B cell (primary cell): ENCODE measurements at regions not wholly inside any gene's neighbourhood (a gene's known extent, or its start where the extent isn't known, plus 50 kb on each side); places are given as distances from the start of the nearest gene placed in this dataset.

Experiments used
- ATAC-seq: fragments of 200-7000 bp; cut with Tn5 transposase; one replicate; pipeline ENCODE4 v1.10.0; 2021; ENCODE audit warnings: low read depth, mild to moderate bottlenecking, moderate number of reproducible peaks, moderate library complexity
- CTCF ChIA-PET: fragments of 350-600 bp; sonication (Branson Sonifier 250); formaldehyde crosslinking; loops from one replicate; lab custom pipeline; 2021; ENCODE audit warnings: antibody characterized with exemption, inconsistent platforms; lab: Charles Lee
- POLR2A ChIA-PET: fragments of 350-600 bp; sonication (Branson Sonifier 250); formaldehyde crosslinking; loops from one replicate; lab custom pipeline; 2021; ENCODE audit warnings: antibody characterized with exemption; lab: Charles Lee
- DNase-seq: peaks from one replicate; pipeline ENCODE4 v3.0.0; 2013
- H2AFZ ChIP-seq: 2 replicates; pipeline ENCODE4 v1.6.1; 2012; ENCODE audit warnings: mild to moderate bottlenecking, low read depth, low read length; ENCODE audit not compliant: insufficient read depth, poor library complexity, severe bottlenecking
- H3K27ac ChIP-seq, 2 donors: 1 replicate in 1 of 2; 2 replicates in 1 of 2; pipeline ENCODE4 v1.5.1; 2012 to 2013; ENCODE audit warnings: low read length in 2 of 2, mild to moderate bottlenecking in 2 of 2, moderate library complexity in 1 of 2
- H3K27me3 ChIP-seq, 4 experiments: fragments of 200-600 bp in 1 of 4; sonication (generic) in 1 of 4; replicated peaks in 1 of 4; 1 replicate in 2 of 4; 2 replicates in 2 of 4; pipeline versions ENCODE4 v1.6.1 to v1.7.0; 2013 to 2016; ENCODE audit warnings: low read length in 3 of 4, mild to moderate bottlenecking in 2 of 4, mixed read lengths in 1 of 4, moderate library complexity in 1 of 4; ENCODE audit not compliant: insufficient read depth in 4 of 4, control insufficient read depth in 3 of 4; ENCODE audit errors: control extremely low read depth in 1 of 4
- H3K36me3 ChIP-seq, 2 experiments: replicated peaks in 1 of 2; 1 replicate in 1 of 2; 2 replicates in 1 of 2; pipeline versions ENCODE4 v1.6.1 to v1.7.1; 2013; ENCODE audit warnings: low read length in 1 of 2; ENCODE audit not compliant: insufficient read depth in 2 of 2, control insufficient read depth in 1 of 2; ENCODE audit errors: control extremely low read depth in 1 of 2, extremely low read depth in 1 of 2
- H3K4me1 ChIP-seq, 2 donors: fragments of 200-600 bp in 1 of 2; sonication (generic) in 1 of 2; 1 replicate in 1 of 2; 2 replicates in 1 of 2; pipeline versions ENCODE4 v1.5.1 to v1.6.1; 2013 to 2017; ENCODE audit warnings: low read length in 2 of 2; ENCODE audit not compliant: control insufficient read depth in 2 of 2, insufficient read depth in 2 of 2
- H3K4me2 ChIP-seq: replicated peaks from 2 replicates; pipeline ENCODE3; 2012; ENCODE audit warnings: mild to moderate bottlenecking, low read depth, low read length; ENCODE audit not compliant: poor library complexity, severe bottlenecking
- H3K4me3 ChIP-seq, 5 experiments: fragments of 200-600 bp in 1 of 5; sonication (generic) in 1 of 5; 1 replicate in 3 of 5; 2 replicates in 2 of 5; pipeline versions ENCODE4 v1.5.1 to v1.7.0; 2011 to 2016; ENCODE audit warnings: low read length in 4 of 5, mild to moderate bottlenecking in 4 of 5, low read depth in 2 of 5, control low read depth in 1 of 5, moderate library complexity in 1 of 5; ENCODE audit not compliant: insufficient read depth in 1 of 5; ENCODE audit errors: control extremely low read depth in 1 of 5, extremely low read depth in 1 of 5
- H3K79me2 ChIP-seq: fragments of 200-600 bp; sonication (generic); one replicate; pipeline ENCODE4 v1.6.0; 2016; ENCODE audit warnings: low read length; ENCODE audit not compliant: control insufficient read depth, insufficient read depth
- H3K9ac ChIP-seq: fragments of 200-600 bp; sonication (generic); 2 replicates; pipeline ENCODE4 v1.6.1; 2017; ENCODE audit warnings: mild to moderate bottlenecking, low read length, moderate library complexity
- H3K9me3 ChIP-seq, 3 donors: one replicate each; pipeline versions ENCODE4 v1.6.1 to v1.7.1; 2013; ENCODE audit warnings: low read length in 2 of 3; ENCODE audit not compliant: control insufficient read depth in 2 of 3, insufficient read depth in 1 of 3; ENCODE audit errors: control extremely low read depth in 1 of 3
- H4K20me1 ChIP-seq: 2 replicates; pipeline ENCODE4 v1.6.0; 2012; ENCODE audit warnings: mild to moderate bottlenecking, low read length; ENCODE audit not compliant: insufficient read depth, control insufficient read depth, poor library complexity, severe bottlenecking
- H3K27ac Mint-ChIP-seq: one replicate; pipeline ENCODE4 v1.8.0; 2021; ENCODE audit warnings: mixed read lengths
- H3K27me3 Mint-ChIP-seq: one replicate; pipeline ENCODE4 v1.8.0; 2021; ENCODE audit warnings: mixed read lengths
- H3K4me1 Mint-ChIP-seq: one replicate; pipeline ENCODE4 v1.8.0; 2021; ENCODE audit warnings: mixed read lengths
- H3K4me3 Mint-ChIP-seq: one replicate; pipeline ENCODE4 v1.8.0; 2021; ENCODE audit warnings: mixed read lengths
- H3K9me3 Mint-ChIP-seq: one replicate; pipeline ENCODE4 v1.8.0; 2022; ENCODE audit warnings: mixed read lengths; ENCODE audit not compliant: insufficient read depth
- EZH2 ChIP-seq: IDR thresholded peaks from 2 replicates; pipeline ENCODE4 v1.6.1; 2012; ENCODE audit warnings: borderline replicate concordance, low read depth, mild to moderate bottlenecking, moderate library complexity, low read length; ENCODE audit not compliant: insufficient read depth, poor library complexity, severe bottlenecking
- WGBS: methylation state at CpG from one replicate; pipeline ENCODE4 v1.1.5; 2013; ENCODE audit warnings: missing lambda C conversion rate; ENCODE audit not compliant: insufficient coverage; 5-methylcytosine and 5-hydroxymethylcytosine counted together
- intact Hi-C: fragments of 100-400 bp; cut with micrococcal nuclease; formaldehyde crosslinking; loops from one replicate; pipeline ENCODE4 v1.10.0; 2022
- TF ChIP-seq, protein P1 (sequence below): fragments of 200-600 bp; IDR thresholded peaks from one replicate; pipeline ENCODE4 v1.8.0; 2022; ENCODE audit warnings: antibody characterized with exemption, mild to moderate bottlenecking

DNA sequence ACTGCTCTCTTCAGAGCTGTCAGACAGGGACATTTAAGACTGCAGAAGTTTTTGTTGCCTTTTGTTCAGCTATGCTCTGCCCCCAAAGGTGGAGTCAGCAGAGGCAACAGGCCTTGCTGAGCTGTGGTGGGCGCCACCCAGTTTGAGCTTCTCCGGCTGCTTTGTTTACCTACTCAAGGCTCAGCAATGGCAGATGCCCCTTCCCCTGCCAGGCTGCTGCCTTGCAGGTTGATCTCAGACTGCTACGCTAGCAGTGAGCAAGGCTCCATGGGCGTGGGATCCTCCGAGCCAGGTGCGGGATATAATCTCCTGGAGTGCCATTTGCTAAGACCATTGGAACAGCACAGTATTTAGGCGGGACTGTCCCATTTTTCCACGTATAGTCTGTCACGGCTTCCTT is 371.4 kb upstream of the AMOT start:
- CTCF ChIA-PET, result no interaction called here
- Mint-ChIP-seq H3K27ac (no peak overlapping the region), H3K4me3 (no peak overlapping the region), H3K27me3 (no peaks in the 10 kb centered on the region), H3K4me1 (no peaks in the 10 kb centered on the region), H3K9me3 (no peaks in the 10 kb centered on the region)
- peaks cover 0 to 7% (median 0%) of the 10 kb centered on the region in 3 donors for H3K9me3 ChIP-seq
- no peak overlapping the region for H3K4me3 ChIP-seq
- H3K79me2 ChIP-seq, result no peaks in the 10 kb centered on the region
- TF ChIP-seq, protein P1, sequence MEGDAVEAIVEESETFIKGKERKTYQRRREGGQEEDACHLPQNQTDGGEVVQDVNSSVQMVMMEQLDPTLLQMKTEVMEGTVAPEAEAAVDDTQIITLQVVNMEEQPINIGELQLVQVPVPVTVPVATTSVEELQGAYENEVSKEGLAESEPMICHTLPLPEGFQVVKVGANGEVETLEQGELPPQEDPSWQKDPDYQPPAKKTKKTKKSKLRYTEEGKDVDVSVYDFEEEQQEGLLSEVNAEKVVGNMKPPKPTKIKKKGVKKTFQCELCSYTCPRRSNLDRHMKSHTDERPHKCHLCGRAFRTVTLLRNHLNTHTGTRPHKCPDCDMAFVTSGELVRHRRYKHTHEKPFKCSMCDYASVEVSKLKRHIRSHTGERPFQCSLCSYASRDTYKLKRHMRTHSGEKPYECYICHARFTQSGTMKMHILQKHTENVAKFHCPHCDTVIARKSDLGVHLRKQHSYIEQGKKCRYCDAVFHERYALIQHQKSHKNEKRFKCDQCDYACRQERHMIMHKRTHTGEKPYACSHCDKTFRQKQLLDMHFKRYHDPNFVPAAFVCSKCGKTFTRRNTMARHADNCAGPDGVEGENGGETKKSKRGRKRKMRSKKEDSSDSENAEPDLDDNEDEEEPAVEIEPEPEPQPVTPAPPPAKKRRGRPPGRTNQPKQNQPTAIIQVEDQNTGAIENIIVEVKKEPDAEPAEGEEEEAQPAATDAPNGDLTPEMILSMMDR, result no peak
- no peak for TF ChIP-seq EZH2
- H2AFZ ChIP-seq, result no peak overlapping the region
- intact Hi-C loops, result no loop called here
- DNase-seq (no peak), ATAC-seq (no peak)
- H3K4me1 ChIP-seq, result no peaks in the 10 kb centered on the region
- WGBS, result 84% methylated on average over 6 of the region's 9 CpGs
- H3K36me3 ChIP-seq, result no peaks in the 10 kb centered on the region
- H3K4me2 ChIP-seq, result no peak overlapping the region
- H3K27ac ChIP-seq, result no peak overlapping the region
- no peak overlapping the region for H3K9ac ChIP-seq
- H3K27me3 ChIP-seq, result no peaks in the 10 kb centered on the region
- POLR2A ChIA-PET, result no interaction called here
- H4K20me1 ChIP-seq, result no peaks in the 10 kb centered on the region

DNA sequence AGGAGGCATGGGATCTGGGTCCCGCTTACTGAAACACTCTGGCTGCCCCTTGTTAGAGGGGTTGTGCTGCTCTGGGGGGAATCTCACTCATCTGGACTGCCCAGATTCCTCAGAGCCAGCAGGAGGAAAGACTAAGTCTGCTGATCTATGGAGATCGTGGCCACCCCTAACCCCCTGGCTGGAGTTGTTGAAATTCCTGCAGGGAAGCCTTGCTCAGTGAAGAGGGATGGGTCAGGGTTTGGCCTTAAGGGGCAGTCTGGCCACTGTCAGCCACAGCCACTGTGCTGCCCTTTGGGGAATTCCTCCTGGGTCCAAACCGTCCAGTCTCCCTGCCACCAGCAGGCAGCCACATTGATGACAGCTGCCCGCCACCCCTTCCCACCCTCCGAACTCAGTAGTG is 362.0 kb upstream of the AMOT start:
- Mint-ChIP-seq H3K27ac (no peak overlapping the region), H3K9me3 (peaks cover 5% of the 10 kb centered on the region), H3K4me3 (no peak overlapping the region), H3K27me3 (no peaks in the 10 kb centered on the region), H3K4me1 (no peaks in the 10 kb centered on the region)
- Histone ChIP-seq H3K9me3 (no peaks in the 10 kb centered on the region), H2AFZ (no peak overlapping the region), H3K4me1 (no peaks in the 10 kb centered on the region), H3K36me3 (no peaks in the 10 kb centered on the region), H3K4me2 (no peak overlapping the region), H4K20me1 (no peaks in the 10 kb centered on the region), H3K27ac (no peak overlapping the region), H3K79me2 (no peaks in the 10 kb centered on the region), H3K4me3 (no peak overlapping the region), H3K9ac (no peak overlapping the region), H3K27me3 (no peaks in the 10 kb centered on the region)
- TF ChIP-seq, protein P1, result no peak
- TF ChIP-seq EZH2, result no peak
- intact Hi-C loops, result no loop called here
- POLR2A ChIA-PET, result no interaction called here
- DNase-seq (no peak), ATAC-seq (no peak)
- 92% methylated on average over 2 of the region's 5 CpGs for WGBS
- CTCF ChIA-PET, result no interaction called here
